ENCODE measurements at regions not wholly inside any gene's neighbourhood (a gene's known extent, or its start where the extent isn't known, plus 50 kb on each side); places are given as distances from the start of the nearest gene placed in this dataset.
"Not testable (repeated sequence)": the region's sequence is repeated elsewhere in the genome, so short reads cannot be mapped to it uniquely, and the experiment has no call there.

DNA sequence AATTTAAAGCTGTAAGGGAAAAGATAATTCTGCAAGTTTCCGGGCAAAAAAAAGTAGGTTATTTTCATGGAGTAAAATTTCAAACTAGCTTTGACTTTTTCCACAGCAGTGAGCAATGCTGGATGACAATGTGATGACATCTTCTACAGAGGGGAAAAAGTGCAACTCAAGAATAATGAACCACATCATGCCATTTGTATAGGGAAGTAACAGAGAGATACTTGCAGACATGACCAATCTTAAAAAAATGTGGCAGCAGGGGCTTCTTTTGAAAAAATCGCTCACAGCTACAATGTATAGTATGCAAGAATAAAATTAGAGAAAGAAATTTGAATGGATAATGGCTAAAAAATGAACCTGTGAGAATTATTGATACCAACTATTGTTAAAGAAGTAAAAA, 115.5 kb downstream of the DHRS2 start:
- DNase-seq: no peak

DNA sequence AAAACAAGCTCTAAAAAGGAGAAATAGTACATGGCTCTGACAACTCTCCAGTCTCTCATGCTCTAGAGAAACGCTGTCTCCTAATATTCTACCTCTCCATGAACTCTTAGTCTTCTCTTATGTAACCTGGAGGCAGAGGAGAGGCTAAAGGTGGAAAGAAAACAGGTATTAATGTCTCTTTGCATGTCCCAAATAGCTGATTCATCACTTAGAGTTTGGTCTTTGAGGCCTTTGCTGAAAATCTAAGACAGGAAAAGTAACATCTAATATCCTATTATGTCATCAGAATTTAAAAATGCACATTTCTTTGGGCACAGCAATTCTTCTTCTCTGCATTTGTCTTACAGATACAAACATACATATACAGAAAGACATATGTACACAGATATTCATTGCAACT, 127.2 kb downstream of the DHRS2 start:
- DNase-seq: no peak

DNA sequence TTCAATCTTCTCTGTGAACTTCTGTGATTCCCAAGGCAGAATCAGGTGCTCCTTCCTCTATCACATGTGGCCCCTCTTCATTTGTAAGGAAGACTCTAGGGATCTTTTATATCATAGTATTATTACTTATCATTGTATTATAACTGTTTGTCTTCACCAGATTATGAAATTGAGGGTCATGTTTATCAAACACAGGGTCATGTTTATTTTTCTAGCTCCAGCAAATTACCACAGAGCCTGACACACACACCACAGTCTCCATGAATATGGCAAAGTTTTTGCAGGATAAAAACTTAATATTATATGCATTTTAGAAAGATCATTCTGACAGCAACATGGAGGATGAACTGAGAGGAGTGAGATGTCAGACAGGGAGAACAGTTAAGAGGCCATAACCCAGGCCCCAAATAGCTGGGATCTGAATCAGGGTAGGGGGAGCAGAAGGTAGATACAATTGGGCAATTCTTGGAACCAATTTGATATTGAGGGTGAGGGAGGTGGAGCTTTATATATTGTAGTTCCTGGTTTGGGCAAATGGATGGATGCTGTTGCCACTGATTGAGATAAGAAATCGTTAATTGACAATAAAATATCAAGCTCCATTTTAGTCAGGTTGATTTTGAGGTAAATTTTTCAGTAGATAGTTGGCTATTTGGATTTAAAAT, 130.7 kb downstream of the DHRS2 start:
- DNase-seq: no peak

DNA sequence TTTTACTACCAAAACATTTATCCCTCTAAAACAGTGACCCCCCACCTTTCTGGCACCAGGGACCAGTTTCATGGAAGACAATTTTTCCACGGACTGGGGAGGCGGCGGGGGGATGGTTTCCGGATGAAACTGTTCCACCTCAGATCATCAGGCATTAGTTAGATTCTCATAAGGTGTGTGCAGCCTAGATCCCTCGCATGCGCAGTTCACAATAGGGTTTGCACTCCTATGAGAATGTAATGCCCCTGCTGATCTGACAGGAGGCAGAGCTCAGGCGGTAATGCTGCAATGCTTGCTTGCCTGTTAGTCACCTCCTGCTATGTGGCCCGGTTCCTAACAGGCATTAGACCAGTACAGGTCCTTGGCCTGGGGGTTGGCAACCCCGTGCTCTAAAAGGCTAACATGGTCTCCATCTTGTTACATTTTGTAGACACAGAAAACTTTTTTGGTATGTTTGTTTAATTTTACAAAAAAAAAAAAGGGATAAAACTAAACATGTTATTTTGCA, 133.1 kb downstream of the DHRS2 start:
- not testable (repeated sequence) for DNase-seq

DNA sequence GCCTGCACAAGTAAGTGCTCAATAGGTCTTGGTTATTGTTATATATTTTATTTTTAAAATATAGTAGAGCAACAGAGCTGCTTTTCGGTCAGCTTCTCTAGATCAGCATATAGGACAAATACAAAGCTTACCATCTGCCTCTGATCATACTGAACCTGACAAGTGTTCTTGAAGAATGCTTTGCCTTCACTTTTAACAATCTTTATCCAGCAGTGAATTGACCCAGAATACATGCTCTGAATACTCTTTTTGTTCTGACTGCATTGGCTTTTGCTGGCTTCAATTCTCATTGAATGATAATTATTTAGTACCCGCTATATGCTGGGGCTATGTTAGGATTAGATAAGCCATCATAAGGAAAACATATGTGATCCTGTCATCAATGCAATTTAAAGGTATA, 137.8 kb downstream of the DHRS2 start:
- DNase-seq: no peak

DNA sequence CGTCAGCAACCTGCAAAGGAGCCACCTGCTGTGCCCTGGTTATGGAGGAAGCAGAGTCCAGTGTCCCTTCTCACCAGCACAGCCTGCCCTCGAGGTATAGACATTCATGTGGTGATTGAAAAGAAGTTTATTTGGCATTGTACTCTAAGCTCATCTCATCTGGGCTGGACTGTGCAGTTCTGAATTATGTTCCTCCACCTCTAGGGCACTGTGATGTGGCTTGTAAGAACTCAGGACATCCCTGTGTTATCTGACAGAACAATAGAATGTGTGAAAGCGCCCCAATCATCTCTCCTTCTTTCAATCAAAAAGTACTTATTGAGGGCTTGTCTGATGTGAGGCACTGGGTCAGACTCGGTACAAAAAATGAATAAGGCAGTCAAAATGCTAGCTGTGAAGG, 140.1 kb downstream of the DHRS2 start:
- DNase-seq: no peak

DNA sequence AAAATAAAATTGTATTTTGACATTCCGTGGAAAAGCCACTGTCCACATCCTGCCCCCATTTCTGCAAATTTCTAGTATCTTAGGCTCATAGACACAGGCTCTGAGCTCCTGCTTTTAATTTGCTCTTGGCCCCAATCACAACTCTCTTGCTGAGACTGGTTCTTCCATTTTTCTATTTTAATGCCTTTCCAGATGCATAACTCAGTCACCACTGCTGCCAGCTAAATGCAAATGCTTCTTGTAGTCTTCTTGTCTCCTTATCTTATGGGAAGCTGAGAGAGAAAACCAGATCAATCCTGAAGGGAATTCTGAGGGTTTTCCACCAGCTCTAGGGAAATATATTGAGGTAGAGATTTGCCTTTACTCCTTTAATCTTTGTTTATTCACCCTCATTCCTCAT, 149.0 kb downstream of the DHRS2 start:
- no peak for DNase-seq

DNA sequence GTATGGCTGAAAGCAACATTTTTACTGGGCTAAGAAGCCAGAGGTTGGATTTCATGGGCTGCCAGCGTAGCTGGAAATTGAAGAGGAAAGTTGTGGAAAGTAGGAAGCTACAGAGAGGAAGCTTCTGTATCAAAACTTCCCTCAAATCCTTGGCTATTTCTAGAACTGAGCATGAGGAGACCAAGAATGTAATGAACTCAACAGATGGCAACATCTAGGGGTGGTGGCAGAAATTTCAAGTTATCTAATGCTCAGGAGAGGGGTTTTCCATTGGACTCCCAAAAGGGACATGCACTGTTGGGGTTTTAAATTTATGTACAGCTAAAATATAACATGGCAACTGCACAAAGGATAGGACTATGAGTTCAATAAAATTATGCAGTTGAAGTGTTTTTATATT, 151.3 kb downstream of the DHRS2 start:
- DNase-seq: no peak

DNA sequence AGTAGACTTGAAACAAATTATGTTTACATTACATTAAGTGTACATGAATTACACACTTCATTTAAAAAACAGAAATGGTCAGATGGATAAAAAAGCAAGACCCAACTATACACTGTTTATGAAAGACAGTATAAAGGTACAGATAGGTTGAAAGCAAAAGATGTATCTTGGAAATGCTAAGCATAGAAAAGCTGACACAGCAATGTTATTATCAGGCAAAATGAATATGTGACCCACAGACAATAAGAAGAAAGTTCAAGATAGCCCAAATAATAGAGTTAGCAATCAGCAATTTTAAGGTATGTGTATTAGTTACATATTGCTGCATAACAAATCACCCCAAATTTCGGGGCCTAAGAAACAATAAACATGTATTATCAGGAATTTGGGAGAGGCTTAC, 153.5 kb downstream of the DHRS2 start:
- no peak for DNase-seq

DNA sequence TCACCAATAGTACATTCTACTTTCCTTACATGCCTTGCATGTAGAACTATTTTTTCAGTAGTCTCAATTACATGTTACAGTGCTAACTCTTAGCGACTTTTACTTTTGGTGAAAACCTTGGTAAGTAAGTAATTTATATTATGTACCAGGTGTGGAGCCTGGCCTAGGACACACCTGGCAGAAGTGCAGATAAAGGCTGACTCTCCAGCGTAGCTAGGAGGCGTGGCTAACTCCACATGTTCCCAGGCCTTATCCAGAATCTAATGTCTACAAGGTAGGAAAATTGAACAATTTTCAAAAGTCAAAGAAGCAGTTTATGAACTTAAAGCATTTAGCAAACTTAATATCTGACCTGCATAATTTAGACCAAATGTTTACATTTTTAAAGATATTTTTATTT, 157.4 kb downstream of the DHRS2 start:
- DNase-seq: no peak

DNA sequence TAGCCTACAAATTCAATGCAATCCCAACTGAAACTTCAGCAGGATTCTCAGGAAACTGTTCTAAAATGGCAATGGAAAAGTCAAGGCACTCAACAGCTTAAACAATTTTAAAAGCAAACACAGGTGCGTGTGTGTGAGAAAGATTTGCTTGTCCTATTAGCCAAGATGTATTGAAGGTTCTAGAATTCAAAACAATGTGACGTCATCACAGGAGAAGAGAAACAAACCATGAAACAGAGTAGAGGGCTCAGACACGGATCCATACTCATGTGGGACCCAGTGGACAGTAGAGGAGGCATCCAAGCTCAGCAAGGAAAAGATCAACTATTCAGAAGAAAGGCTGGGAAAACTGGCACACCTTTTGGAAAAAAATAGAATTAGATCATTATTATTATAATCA, 152.8 kb upstream of the DHRS4 start:
- DNase-seq: no peak

DNA sequence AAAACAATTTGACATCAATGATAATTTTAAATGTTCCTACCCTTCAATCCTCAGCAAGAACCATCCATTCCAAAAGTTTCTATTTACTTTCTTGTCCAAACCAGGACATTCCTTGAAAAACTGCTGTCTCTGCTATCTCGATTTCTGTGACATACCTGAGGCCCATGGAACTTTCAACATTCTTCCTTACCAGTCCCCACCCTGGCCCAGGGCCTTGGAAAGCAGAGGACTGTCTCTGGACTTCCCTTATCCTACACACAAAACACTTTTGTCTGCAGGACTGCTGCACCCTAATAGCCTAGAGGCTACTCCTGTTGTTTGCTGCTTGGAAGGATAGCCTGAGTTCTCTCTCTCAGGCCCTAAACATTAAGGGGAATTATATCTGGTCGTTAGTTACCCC, 151.8 kb upstream of the DHRS4 start:
- DNase-seq: no peak

DNA sequence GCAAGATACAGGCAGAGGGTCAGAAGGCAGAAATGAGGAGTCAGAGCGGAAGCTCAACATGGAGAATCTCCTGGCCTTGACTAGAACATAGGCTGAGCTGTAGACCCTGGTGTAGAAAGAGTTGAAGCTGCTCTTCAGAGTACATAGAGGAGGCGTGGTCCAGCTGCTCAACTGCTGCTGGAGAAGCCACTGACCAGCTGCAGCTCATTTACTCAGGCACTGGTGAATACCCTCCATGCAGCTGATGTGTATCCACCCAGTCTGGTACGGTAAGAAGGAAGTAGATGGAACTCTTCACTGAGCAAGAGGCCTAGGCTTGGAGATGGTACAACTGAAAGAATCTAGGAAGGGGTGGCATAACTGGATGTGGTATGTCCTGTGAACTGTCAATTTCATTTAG, 148.8 kb upstream of the DHRS4 start:
- no peak for DNase-seq

DNA sequence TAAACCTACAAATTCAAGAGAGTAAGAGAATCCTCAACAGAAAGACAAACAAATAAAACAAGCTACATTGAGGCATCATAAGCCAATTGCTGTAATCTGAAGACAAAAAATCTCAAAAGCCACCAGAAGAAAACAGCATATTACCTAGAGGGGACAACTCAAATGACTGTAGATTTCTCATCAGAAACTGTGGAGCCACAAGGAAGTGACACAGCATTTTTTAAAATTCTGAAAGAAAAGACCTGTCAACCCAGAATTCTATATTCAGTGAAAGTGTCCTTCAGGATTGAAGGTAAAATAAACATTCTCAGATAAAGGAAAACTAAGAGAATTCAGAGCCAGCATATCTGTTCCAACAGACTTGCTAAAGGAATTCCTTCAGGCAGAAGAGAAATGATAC, 147.8 kb upstream of the DHRS4 start:
- no peak for DNase-seq

DNA sequence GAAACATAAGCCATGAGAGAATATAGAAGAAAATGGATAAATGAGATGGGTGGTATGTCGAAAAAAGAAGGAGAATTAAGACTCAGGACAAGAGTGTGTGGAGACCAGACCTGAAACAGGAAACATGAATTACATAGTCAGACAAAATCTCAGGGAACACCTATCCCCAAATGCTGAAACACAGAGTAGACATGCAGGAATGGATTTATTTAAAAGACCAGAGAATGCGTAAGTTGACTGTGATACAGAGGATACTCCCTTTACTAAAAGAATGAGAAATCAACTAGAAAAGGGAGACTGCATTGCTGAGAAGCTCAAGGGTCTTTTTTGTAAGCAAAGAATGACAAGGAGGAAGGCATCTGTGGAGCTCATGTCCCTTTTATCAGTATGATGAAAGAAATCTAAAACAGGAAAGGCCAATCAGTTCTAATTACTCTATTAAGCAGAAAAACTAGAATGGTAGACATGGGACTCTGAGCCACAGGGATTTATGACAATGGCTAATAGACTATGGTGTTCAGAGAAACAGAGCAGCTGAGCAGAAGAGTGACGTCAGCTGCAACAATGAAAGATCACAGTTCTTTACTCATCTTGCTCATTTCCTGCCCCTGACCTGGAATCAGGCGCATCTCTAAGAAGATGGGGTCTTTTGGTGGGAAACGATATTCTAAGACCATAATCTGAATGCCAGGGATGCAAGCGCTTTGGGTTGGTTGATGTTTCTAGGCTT, 138.9 kb upstream of the DHRS4 start:
- DNase-seq: no peak

DNA sequence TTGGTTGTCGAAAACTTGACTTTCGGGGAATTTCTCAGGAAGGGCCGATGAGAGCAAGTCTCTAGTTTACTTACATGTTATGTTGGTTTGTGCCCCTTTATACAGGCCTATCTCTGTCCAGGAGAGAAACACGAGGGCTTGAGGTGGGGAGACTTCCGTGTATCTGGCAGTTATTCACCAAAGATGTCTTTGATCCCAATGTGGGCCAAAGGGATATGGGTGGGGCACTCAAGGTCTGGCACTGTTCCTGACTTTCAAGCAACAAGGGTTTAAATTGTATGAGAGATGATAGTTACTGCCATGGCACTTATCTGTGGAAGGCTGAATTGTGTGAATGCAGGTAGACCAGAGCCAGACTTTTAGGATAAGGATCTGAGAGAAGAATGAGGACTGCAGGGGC, 137.2 kb upstream of the DHRS4 start:
- no peak for DNase-seq

DNA sequence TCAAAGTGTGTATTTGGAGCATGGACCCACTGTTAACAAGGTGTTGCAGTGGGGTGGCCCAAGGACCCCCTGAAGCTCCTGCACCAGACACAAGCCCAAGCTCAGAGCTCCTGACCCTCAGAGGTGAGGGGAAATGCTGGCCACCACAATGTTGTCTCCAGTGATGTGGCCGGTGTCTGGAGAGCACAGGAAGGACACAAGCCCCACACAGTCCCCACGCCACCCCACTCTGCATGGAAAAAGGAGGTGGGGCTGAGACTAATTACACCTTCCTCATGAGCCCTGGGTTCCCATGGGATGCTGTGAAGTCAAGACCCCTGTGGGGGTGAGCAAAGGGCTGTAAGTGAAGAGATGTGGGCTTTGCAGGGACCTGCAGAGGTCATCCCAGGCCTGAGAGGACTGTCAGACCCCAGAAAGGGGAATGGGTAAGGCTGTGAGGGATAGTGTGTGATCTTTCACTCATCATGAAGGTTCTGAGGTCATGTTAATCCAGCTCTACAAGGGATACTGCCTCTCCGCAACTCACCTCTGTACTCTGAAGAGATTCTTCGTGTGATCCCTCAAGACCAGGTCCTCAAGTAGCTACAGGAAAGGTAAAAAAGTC, 136.3 kb upstream of the DHRS4 start:
- no peak for DNase-seq

DNA sequence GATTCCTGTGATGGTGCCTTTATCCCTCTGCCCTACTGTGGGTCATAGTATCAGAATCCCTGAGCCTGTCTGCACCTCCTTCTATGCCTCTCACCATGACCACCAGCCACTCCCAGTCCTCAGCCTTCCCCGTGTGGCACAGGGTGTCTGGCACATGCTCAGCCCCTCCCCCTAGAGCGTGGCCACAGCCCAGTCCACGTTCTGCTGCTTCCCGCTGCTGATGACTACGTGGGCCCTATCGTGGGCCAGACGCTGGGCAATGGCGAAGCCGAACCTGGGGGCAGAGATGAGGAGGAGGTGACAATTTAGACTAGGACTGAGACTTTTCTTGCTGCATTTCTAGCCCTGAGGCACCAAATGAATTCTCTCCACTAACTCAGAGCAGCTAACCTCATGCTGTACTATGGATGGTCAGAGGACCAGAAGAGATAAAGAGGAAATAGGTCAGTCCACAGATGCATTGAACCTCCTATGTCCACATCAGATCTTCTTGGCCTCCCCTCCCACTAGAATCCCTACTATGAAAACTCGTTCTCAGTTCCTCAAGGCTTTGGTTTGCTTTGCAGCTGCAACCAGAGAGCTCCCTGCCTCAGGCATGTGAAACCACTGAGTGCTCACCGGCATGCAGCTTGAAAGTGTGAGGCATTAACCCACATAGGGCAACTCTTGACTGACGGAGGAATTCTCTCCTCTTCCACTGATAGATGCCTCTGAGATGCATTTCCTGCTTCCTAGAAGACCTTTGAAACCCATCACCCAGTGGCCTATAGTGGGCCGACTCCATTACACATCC, 126.3 kb upstream of the DHRS4 start:
- DNase-seq: no peak

DNA sequence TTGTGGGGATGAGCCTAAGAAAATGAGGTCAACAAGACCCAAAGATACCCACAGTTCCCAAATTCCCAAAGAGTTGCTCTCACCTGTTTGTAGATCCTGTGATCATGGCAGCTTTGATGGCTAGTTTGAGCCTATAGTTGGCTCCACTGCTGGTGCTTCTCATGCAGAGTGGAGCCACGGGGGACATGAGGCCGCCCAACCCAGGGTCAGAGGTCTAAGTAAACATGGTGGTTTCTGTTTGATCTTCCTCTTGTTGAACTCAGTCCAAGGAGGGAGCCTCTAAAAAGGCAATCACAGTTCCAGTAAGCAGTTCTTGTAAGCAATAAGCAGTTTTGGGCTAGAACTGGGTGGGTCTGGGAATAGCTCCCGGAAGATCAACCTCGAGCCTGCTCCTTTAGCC, 125.6 kb upstream of the DHRS4 start:
- DNase-seq: no peak

DNA sequence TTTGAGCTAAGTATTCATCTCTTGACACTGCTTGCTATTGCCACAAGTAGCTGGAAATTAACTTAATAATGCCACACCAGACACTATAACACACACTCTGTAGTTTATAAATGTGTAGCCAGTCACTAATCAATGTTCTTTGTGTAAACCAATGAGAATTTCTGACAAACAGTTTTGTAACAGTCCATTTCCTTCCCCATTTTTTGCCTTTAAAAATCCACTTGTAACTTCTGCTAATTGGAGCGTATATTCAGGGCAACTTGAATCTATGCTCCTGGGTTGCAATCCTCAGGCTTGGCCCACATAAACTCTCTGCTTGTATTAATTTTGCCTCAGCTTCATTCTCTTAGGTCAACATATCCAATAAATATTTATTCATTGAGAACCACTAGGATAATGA, 125.0 kb upstream of the DHRS4 start:
- no peak for DNase-seq

DNA sequence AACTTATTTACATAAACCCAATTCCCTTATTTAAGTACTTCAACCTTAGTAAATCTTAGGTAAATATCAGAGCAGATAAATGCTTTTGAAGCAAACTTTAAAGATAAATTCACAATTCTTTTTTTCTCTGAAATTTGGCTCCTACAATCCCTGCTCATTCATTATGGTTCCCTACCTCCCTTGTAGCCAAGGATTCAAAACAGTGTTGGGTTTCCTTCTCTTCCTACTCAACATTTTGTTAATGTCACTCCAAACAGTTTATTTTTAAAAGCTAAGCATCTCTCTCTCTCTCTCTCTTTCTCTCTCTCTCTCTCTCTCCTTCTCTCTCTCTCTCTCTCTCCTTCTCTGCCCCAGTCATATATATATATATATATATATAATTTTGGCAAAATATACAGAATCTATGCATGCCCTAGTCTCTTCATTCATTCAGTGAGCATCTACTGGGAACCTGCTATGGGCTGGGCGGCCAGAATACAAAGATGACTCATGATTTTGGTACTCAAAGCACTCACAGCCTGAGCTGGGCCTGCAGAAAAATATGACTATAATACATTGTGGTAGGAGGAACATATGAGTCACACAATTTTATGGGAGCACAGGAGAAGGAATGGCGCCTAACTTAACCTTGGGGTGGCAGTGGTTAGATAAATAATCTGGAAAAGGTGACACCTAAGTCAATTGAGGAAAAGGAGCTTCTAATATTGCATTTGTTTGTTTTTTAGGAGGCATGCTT, 123.7 kb upstream of the DHRS4 start:
- no peak for DNase-seq

DNA sequence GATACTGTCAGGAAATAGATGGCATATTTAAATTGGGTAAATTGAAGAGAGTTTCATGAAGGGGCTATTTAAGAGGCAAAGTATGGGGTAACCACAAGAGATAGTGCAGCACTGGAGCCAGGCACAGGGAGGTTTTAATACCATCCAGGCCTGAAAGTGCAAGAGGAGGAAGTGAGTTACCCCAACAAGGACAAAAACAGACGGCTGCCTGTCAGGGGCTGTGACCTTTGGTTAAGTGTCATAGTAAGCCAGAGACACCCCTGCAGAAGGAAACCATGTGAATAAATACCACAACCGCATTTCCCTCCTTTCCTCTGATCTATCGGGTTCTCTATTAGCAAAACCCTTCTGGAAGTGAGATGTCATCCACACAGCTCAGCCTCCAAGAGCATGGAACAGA, 122.0 kb upstream of the DHRS4 start:
- DNase-seq: no peak

DNA sequence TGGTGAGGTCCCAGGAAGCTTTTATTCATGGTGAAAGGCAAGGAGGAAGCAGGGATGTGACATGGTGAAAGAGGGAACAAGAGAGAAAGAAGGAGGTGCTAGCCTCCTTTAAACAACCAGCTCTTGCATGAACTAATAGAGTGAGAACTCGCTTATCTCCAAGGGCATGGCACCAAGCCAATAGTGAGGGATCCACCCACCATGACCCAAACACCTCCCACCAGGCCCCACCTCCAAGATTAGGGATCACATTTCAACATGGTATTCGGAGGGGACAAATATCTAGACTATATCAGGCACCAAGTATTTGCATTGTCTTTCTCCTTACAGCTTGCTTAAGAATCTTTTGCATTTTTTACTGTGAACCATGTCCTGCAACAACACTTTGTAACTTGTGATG, 91.9 kb upstream of the DHRS4 start:
- no peak for DNase-seq

Data from NCI-H1105 (cell line).